ENCODE measurements at regions not wholly inside any gene's neighbourhood (a gene's known extent, or its start where the extent isn't known, plus 50 kb on each side); places are given as distances from the start of the nearest gene placed in this dataset.

DNA sequence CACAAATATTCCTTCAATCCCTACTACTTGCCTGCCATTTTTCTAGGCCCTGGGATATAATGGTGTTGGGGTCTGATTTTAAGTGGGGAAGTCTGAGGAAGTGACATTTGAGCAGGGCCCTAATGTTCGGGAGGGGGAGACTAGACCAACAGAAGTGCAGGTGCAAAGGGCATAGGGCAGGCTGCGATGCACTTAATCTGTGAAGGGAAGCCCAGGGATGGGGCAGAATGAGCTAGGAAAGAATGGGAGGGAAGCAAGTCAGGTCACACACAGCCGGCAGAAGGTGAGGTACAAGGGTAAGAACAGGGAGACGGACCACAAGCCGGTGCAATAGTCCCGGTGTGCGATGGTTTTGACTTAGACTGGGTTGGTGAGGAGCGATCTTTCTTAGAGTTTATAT lies 146.8 kb downstream of the UNC5CL start:
- TF ChIP-seq POLR2AphosphoS5 (IDR thresholded peaks at IDR 0.05) = no peak
- TF ChIP-seq, protein P1, sequence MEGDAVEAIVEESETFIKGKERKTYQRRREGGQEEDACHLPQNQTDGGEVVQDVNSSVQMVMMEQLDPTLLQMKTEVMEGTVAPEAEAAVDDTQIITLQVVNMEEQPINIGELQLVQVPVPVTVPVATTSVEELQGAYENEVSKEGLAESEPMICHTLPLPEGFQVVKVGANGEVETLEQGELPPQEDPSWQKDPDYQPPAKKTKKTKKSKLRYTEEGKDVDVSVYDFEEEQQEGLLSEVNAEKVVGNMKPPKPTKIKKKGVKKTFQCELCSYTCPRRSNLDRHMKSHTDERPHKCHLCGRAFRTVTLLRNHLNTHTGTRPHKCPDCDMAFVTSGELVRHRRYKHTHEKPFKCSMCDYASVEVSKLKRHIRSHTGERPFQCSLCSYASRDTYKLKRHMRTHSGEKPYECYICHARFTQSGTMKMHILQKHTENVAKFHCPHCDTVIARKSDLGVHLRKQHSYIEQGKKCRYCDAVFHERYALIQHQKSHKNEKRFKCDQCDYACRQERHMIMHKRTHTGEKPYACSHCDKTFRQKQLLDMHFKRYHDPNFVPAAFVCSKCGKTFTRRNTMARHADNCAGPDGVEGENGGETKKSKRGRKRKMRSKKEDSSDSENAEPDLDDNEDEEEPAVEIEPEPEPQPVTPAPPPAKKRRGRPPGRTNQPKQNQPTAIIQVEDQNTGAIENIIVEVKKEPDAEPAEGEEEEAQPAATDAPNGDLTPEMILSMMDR (IDR thresholded peaks at IDR 0.05) = no peak
- TF ChIP-seq POLR2A (IDR thresholded peaks at IDR 0.05) = no peak
- no peak for TF ChIP-seq EP300 (IDR thresholded peaks at IDR 0.05)
